IPS-18a (cell line): ENCODE measurements at regions not wholly inside any gene's neighbourhood (a gene's known extent, or its start where the extent isn't known, plus 50 kb on each side); places are given as distances from the start of the nearest gene placed in this dataset.
A peak's percentile ranks its signal among the peaks of the same experiment; 100 is the strongest.

Experiments
- H3K27ac ChIP-seq: one replicate; pipeline ENCODE4 v1.5.1; 2013; ENCODE audit warnings: low read length
- H3K27me3 ChIP-seq: one replicate; pipeline ENCODE4 v1.6.1; 2013; ENCODE audit warnings: mild to moderate bottlenecking, low read length; ENCODE audit not compliant: control insufficient read depth, insufficient read depth
- H3K36me3 ChIP-seq: one replicate; pipeline ENCODE4 v1.6.1; 2013; ENCODE audit warnings: low read depth, low read length; ENCODE audit not compliant: control insufficient read depth
- H3K4me1 ChIP-seq: one replicate; pipeline ENCODE4 v1.6.1; 2013; ENCODE audit warnings: low read depth, low read length; ENCODE audit not compliant: control insufficient read depth
- H3K4me3 ChIP-seq: one replicate; pipeline ENCODE4 v1.5.1; 2013; ENCODE audit warnings: low read length
- H3K9ac ChIP-seq: one replicate; pipeline ENCODE4 v1.6.1; 2013; ENCODE audit warnings: mild to moderate bottlenecking, low read length, moderate library complexity
- H3K9me3 ChIP-seq: one replicate; pipeline ENCODE4 v1.6.1; 2013; ENCODE audit warnings: low read depth, low read length; ENCODE audit not compliant: control insufficient read depth

DNA sequence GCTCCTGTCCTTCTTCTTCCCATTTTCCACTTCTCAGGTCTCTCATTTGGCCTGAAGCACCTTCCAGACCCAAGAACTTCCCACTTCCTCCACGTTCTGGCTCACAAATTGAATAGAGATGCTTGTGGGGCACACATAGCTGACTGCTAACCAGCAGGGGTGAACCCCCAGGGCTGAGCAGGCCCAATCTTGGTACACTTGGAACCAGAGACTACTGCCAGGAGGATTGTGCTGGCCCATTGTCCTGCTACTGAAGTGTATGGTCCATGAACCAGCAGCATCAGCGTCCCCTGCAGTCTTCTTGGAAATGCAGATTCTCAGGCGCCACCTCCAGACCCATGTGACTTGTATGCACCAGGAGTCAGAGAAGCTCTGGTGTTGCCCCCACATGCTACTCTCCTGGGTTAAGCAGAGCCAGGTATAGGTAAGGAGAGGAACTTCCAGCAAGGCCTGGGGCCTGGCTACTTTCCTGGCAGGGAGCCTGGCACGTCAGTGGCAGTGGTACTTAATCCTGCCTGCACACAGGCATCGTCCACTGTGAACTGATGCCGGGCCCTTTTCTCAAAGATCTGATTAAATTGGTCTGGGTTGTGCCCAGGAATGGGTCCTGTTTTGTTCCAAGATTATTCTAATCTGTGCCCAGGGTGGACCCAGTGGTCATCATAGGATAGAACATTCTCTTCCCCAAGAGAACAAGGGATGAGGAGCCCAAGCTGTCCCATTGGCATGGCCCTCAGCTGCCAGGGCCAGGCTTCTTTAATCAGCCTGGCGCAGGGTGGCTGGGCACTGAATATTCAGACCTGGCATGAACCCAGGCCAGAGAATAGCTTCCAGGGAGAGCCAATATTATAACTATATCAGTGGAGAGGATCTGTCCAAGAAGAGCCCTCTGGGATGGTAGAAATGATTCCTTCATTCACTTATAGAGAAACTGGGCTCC is 248.7 kb downstream of the SOX11 start:
- Histone ChIP-seq H3K27me3 (no peaks in the 10 kb centered on the region), H3K9me3 (no peaks in the 10 kb centered on the region), H3K4me3 (no peak overlapping the region), H3K9ac (no peak overlapping the region), H3K36me3 (no peaks in the 10 kb centered on the region), H3K27ac (no peak overlapping the region), H3K4me1 (peaks cover 20% of the 10 kb centered on the region)

DNA sequence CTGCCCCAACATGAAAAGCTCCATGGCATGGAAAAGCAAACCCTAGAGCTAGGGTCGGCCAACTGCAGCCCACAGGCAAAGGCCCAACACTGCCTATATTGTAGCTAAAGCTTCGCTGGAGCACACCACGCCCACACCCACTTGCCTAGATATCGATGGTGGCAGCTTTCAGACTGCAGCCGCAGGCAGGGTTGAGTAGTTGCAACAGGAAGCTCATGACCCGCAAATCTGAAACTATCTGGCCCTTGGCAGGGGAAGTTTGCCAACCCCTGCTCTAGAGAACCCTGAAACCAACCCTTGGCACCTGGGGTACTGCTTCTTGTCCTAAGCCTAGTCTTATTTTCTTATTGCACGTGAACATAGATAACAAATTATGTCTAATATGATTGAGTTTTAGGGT is 250.0 kb downstream of the SOX11 start:
- Histone ChIP-seq H3K4me3 (no peak overlapping the region), H3K36me3 (no peaks in the 10 kb centered on the region), H3K27me3 (no peaks in the 10 kb centered on the region), H3K4me1 (peaks cover 31% of the 10 kb centered on the region), H3K27ac (no peak overlapping the region), H3K9me3 (no peaks in the 10 kb centered on the region), H3K9ac (no peak overlapping the region)

GRCh38 chr2:5945742-5946141 is 253.6 kb downstream of the SOX11 start:
- peaks cover 19% of the 10 kb centered on the region for H3K4me1 ChIP-seq
- H3K9ac ChIP-seq = no peak overlapping the region
- no peaks in the 10 kb centered on the region for H3K9me3 ChIP-seq
- H3K27me3 ChIP-seq = no peaks in the 10 kb centered on the region
- H3K36me3 ChIP-seq = no peaks in the 10 kb centered on the region
- H3K4me3 ChIP-seq = peak overlapping the region; percentile 23
- H3K27ac ChIP-seq = no peak overlapping the region

GRCh38 chr2:5946225-5947115 is 254.3 kb downstream of the SOX11 start:
- Histone ChIP-seq H3K36me3 (no peaks in the 10 kb centered on the region), H3K4me3 (peak overlapping the region; percentile 23), H3K9me3 (no peaks in the 10 kb centered on the region), H3K27me3 (no peaks in the 10 kb centered on the region), H3K4me1 (peaks cover 19% of the 10 kb centered on the region), H3K9ac (peak overlapping the region; percentile 50), H3K27ac (peak overlapping the region; percentile 54)

GRCh38 chr2:5950736-5951135 is 258.6 kb downstream of the SOX11 start:
- Histone ChIP-seq H3K4me3 (no peak overlapping the region), H3K9ac (no peak overlapping the region), H3K4me1 (peaks cover 12% of the 10 kb centered on the region), H3K27ac (no peak overlapping the region), H3K9me3 (no peaks in the 10 kb centered on the region), H3K27me3 (no peaks in the 10 kb centered on the region), H3K36me3 (no peaks in the 10 kb centered on the region)

DNA sequence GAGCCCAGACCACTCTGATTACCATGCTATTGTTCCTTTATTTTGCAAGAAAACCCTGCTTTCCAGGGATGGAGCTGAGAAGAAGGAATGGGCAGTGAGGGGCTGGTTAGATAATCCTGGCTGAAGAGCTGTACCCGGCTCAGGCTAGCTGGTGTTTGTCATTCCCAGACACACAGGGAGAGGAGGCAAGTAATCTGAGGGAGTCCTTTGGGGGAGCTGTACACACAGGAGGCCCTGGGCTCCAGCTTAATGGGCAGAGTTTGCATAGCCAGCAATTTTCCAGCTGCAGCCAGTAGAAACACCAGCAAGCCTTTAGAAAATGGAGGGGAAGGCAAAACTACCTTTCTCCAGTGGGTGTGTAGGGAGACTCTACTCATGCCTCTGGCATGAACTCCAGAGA is 259.3 kb downstream of the SOX11 start:
- Histone ChIP-seq H3K36me3 (no peaks in the 10 kb centered on the region), H3K4me1 (peaks cover 5% of the 10 kb centered on the region), H3K27ac (no peak overlapping the region), H3K27me3 (no peaks in the 10 kb centered on the region), H3K9ac (no peak overlapping the region), H3K4me3 (no peak overlapping the region), H3K9me3 (no peaks in the 10 kb centered on the region)

- H3K9me3 ChIP-seq = no peaks in the 10 kb centered on the region
- no peak overlapping the region for H3K9ac ChIP-seq
- no peak overlapping the region for H3K4me3 ChIP-seq
- H3K27ac ChIP-seq = no peak overlapping the region
- H3K36me3 ChIP-seq = no peaks in the 10 kb centered on the region
- no peaks in the 10 kb centered on the region for H3K4me1 ChIP-seq
- H3K27me3 ChIP-seq = no peaks in the 10 kb centered on the region
Measured at GRCh38 chr2:5953525-5953924, 261.3 kb downstream of the SOX11 start.

DNA sequence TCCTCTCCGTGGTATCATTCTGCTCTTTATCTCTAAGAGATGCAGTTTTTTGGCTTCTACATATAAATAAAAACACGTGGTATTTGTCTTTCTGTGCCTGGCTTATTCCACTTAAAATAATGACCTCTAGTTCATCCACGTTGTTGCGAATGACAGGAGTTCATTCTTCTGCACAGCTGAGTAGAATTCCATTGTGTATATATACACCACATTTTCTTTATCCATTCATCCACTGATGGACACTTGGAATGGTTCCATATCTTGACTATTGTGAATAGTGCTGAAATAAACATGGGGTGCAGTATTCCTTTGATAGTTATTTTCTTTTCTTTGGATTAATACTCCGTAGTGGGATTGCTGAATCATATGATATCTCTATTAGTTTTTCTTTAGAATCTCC is 262.3 kb downstream of the SOX11 start:
- no peaks in the 10 kb centered on the region for H3K27me3 ChIP-seq

GRCh38 chr2:5955921-5956320 is 263.7 kb downstream of the SOX11 start:
- Histone ChIP-seq H3K27me3 (no peaks in the 10 kb centered on the region), H3K4me1 (no peaks in the 10 kb centered on the region), H3K9me3 (no peaks in the 10 kb centered on the region), H3K27ac (no peak overlapping the region), H3K36me3 (no peaks in the 10 kb centered on the region), H3K4me3 (no peak overlapping the region), H3K9ac (no peak overlapping the region)

More for the DNA sequence above, 262.3 kb downstream of the SOX11 start:
- Histone ChIP-seq H3K9me3 (no peaks in the 10 kb centered on the region), H3K27ac (no peak overlapping the region), H3K36me3 (no peaks in the 10 kb centered on the region), H3K4me3 (no peak overlapping the region), H3K4me1 (no peaks in the 10 kb centered on the region), H3K9ac (no peak overlapping the region)

GRCh38 chr2:5959836-5960820 is 267.9 kb downstream of the SOX11 start:
- H3K36me3 ChIP-seq = no peaks in the 10 kb centered on the region
- H3K9me3 ChIP-seq = no peaks in the 10 kb centered on the region
- no peak overlapping the region for H3K27ac ChIP-seq
- H3K4me3 ChIP-seq = no peak overlapping the region
- no peaks in the 10 kb centered on the region for H3K4me1 ChIP-seq
- H3K9ac ChIP-seq = no peak overlapping the region
- no peaks in the 10 kb centered on the region for H3K27me3 ChIP-seq

GRCh38 chr2:5967506-5967905 is 275.3 kb downstream of the SOX11 start:
- H3K27me3 ChIP-seq = no peaks in the 10 kb centered on the region
- H3K4me3 ChIP-seq = no peak overlapping the region
- no peaks in the 10 kb centered on the region for H3K4me1 ChIP-seq
- no peak overlapping the region for H3K9ac ChIP-seq
- no peaks in the 10 kb centered on the region for H3K36me3 ChIP-seq
- no peaks in the 10 kb centered on the region for H3K9me3 ChIP-seq
- H3K27ac ChIP-seq = no peak overlapping the region
